Myocyte (in vitro differentiated cells): ENCODE measurements at regions not wholly inside any gene's neighbourhood (a gene's known extent, or its start where the extent isn't known, plus 50 kb on each side); places are given as distances from the start of the nearest gene placed in this dataset.
A peak's percentile ranks its signal among the peaks of the same experiment; 100 is the strongest.

ENCODE experiments used
- DNase-seq: peaks from one replicate; pipeline ENCODE4 v3.0.0-alpha.2; 2012; ENCODE audit warnings: low read depth

DNA sequence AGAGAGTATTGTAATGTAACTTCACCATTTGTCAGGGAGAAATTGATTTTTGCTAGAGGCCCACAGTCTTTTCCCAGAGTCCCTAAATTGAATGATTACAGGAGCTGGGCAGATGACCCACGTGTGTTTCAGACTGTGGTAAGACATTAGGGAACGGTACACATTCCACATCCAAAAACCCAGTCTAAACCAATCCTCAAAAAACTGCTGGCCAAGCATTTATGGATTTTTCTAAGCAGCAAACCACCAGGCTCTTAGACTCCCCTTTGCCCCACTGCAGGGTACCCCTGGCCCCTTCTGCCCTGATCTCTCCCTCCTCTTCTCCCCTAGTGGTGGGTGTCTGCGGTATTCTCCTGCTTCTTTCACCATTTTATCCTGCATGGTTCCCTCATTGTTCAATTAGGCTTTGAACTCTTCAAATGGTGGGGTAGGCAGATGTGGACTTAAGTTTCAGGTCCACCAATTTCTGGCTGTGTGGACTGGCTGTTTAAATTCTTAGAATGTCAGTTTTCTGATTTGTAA lies 135.5 kb upstream of the SORCS3 start:
- DNase-seq: no peak

DNA sequence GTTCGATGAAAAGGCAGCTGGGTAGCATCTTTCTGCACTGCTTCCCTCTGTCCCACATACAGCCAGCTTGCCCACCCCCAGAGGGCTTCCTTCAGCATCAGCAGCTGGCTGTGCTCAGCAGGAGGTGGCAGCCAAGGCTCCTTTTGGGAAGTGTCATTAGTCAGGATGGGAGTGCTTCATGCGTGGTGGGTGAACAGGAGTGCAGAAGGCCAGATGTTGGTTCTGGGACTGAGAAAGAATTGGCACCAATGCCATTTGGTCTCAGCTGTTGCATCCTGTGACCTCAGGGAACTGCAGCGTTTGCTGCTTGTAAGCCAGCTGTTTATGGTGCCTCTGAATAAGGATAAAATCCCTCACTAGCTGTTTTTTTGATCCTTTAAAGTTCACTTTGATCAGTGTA lies 131.1 kb upstream of the SORCS3 start:
- DNase-seq: peak; percentile 18

DNA sequence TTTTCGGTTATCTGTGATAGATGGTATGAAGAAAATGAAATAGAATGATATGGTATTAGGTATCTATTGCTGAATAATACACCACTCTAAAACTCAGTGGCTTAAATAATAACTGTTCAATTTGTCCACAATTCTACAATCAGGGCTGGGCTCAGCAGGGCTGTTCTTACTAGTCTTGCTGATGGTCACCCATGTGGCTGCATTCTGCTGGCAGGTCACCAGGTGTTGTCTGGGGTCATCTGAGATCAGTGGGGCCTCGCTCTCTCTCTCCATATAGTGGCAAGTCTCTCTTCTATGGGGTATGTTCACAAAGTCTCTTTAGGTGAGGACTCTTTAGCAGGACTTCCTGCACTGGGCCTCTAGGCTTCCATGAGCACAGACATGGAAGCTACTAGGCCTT lies 130.4 kb upstream of the SORCS3 start:
- DNase-seq: no peak

DNA sequence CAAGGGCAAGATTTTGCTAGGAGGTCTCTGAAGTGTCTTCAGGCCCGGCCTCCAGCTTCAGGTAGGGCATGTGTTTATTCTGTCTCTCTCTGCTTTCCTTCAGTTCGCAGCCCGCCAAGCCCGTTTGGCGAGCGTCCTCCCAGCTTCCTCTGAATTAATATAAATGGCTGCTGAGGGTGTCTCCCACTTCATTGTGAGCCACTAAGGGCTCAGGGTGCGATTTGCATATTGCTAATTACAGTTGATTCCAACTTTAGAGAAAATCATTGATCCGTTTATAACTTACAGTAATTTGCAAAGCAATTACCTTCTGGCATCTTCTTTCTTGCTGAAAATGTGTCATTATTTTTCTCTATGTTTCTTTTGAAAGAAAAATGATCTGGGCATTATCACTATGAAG lies 128.3 kb upstream of the SORCS3 start:
- DNase-seq: no peak

GRCh38 chr10:104515678-104516199 lies 125.4 kb upstream of the SORCS3 start:
- DNase-seq: no peak

- DNase-seq: no peak
Measured at GRCh38 chr10:104516986-104517385, 124.1 kb upstream of the SORCS3 start.

- no peak for DNase-seq
Measured at GRCh38 chr10:104517946-104518345, 123.1 kb upstream of the SORCS3 start.

- DNase-seq: no peak
Measured at GRCh38 chr10:104518891-104519290, 122.2 kb upstream of the SORCS3 start.

DNA sequence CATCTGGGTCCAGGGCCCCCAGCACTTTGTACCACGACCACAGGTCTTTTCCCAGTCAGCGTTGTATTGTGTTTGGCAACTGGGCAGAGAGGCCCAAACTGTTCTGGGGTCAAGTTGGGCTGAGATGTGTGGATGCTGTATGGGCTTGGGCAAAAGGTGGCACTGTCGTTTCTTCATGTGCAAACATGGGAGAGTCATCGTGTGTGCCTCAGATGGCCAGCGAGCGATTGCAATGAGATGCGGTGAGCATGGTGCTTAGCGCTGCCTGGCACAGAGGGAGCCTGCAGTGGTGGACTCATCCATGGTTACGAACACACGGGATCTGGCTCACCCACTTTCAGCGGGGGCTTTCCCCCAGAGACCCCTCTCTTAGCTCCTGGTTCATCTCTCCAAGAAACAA lies 120.4 kb upstream of the SORCS3 start:
- DNase-seq: no peak

DNA sequence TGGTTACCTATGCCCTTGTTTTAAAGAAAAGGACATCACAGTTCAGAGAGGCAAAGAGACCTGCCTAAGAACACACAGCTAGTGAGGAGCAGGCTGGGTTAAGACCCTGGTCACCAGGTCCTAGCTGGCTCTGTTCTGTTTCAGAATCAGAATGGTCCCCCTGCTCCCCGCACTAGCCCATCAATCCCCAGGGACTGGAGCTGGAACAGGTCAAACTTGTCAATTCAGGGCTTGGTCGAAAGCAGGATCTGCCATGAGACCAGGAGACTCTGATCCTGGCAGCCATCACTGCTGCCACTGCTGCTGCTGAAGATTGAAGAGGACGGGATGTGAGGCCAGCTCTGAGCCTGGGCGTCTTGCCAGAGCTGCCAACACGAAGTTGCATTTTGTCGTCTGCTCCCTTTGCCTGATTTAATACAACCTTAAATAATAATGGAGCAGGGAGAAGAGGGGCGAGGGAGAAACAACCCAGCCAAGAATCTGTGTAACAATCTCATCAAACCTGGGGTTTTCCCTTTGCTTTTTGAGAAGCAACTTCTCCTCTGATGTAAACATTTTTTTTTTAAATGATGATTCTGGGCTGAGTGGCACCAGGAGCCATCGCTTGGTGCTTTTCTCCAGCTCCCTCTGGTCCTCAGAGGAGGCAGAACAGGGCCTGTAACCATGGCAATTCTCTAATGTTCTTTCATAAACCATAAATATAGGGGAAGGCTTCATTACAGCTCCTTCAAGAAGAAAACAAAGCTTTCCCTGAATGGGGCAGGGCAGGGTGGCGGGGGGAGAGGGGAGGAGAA lies 119.0 kb upstream of the SORCS3 start:
- no peak for DNase-seq

DNA sequence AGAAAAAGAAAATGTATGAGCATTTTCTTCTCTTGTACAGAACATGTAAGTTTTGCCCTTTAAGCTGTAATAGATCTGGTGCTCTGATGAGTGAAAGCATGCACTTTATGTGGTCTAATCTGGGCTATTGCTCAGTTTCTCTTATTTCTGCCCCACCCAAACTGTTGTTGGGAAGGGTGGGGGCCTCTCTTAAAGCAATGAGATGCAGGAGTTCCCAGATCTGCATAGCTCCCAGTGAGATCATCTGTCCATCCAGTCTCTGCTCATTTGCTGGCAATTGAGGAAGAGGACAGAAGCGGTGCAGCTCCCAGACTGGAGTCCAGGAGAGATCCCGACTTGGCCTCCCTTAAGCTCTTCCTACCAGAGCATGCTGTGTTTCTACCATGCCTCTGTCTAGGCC lies 114.9 kb upstream of the SORCS3 start:
- no peak for DNase-seq

GRCh38 chr10:104527013-104527412 lies 114.1 kb upstream of the SORCS3 start:
- DNase-seq: no peak

GRCh38 chr10:104540181-104540580 lies 100.9 kb upstream of the SORCS3 start:
- DNase-seq: no peak

- no peak for DNase-seq
Measured at GRCh38 chr10:104541820-104542219, 99.3 kb upstream of the SORCS3 start.

DNA sequence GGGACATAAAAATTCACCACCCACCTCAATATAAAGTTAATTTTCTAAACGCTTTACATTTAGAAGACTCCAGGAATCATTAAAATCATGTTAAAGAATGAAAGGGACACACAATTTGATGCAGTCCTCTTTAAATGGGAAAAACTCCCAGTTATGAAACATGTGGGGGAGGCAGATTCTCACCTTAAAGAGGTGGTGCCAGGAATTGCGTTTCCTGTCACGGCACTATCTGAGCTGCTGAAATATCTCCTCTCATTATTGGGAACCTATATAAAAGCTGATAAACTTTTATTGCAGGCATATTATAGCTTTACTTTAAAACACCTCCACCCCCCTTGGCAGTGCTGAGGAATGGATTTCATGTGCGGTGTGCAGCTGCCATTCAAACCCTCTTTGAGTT lies 94.8 kb upstream of the SORCS3 start:
- no peak for DNase-seq

DNA sequence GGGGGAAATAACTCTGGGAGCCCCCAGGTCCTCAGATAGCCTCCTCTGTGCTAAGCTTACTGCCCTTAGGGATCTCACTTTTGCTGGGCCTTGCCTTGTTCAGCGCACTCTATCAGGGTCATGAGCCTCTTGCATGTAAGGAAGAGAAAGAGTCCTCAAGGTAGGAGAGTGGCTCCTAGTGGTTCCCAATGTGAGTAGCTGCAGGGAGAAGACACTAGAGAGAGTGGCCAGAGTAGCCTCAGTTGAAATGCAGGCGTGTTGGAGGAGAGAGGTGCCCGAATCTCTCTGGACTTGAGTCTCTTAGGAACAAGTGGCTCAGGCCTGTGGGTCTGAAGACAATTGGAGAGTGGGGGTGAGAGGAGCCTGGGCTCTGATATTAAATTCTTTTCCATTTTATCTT lies 94.3 kb upstream of the SORCS3 start:
- no peak for DNase-seq

- peak; percentile 28 for DNase-seq
Measured at GRCh38 chr10:104548090-104548489, 93.0 kb upstream of the SORCS3 start.

DNA sequence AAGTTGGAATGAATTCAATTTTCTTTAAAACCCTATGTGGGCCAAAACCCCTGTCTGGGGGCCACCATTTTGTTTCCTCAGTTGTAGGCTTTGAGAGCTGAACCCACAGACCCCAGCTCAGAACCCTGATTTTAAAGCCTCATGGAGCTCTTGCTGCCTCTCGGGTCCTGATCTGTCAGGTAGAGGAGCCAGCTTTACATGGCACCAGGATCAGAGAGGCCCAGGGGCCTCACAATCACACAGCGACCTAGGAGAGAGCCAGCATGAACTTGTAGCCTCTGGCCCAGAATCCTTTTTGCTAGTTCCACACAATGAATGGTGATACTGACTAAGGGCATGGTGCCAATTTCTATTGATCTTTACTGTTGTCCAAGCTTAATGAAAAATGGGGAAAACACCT lies 84.3 kb upstream of the SORCS3 start:
- DNase-seq: no peak

DNA sequence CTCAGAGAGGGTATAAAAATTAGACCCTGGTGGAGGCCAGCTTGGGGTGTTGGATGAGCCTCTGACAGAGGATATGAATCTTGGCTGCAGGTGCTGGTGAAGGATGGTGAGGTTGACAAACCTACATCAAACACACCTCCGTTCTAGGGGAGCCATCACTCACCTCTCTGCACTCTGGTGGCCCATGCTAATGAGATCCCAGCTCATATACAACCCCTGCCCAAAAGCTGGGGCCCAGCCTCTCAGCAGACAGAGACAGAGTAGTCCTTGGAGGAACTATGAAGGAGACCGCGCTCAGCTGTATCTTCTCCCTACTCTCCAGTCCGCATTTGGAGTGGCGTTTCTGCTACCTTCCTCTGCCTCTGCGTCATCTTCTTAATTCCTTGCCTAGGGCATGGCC lies 83.1 kb upstream of the SORCS3 start:
- DNase-seq: no peak

DNA sequence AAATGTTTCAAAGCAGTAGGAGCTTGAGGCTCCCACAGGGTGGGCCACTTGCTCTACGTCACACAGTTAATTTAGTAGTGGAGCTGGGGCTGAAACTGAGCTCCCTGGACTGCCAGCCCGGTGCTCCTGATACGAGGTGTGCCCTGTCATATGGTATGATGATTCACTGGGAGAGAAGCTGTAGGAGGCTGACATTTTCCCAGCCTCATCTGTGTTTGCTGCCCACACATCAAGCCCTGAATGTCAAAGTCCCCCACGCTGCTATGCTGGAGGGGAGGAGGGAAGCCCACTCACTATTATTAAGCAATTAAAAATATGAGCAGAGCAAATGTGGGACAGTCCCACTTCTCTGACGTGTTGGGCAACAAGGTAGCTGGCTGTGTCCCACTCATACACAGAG lies 81.2 kb upstream of the SORCS3 start:
- no peak for DNase-seq

- no peak for DNase-seq
Measured at GRCh38 chr10:104563051-104563450, 78.0 kb upstream of the SORCS3 start.

GRCh38 chr10:104563548-104563947 lies 77.5 kb upstream of the SORCS3 start:
- DNase-seq: no peak

- no peak for DNase-seq
Measured at GRCh38 chr10:104574427-104574826, 66.7 kb upstream of the SORCS3 start.
